ENCODE measurements at regions not wholly inside any gene's neighbourhood (a gene's known extent, or its start where the extent isn't known, plus 50 kb on each side); places are given as distances from the start of the nearest gene placed in this dataset.

GRCh38 chr9:90499761-90500160, 142.9 kb downstream of the DIRAS2 start:
- TF ChIP-seq CTCF (IDR thresholded peaks at IDR 0.05; ENCODE audit: low read length) = no peak
- TF ChIP-seq EZH2 (IDR thresholded peaks at IDR 0.05; ENCODE audit: borderline replicate concordance, low read length) = no peak

All from OCI-LY1 (cell line).